IMR-90 (cell line): ENCODE measurements at regions not wholly inside any gene's neighbourhood (a gene's known extent, or its start where the extent isn't known, plus 50 kb on each side); places are given as distances from the start of the nearest gene placed in this dataset.

Experiments
- ATAC-seq: fragments of 200-7000 bp; cut with Tn5 transposase; 2 replicates; pipeline ENCODE4 v1.9.1; 2020; ENCODE audit warnings: low read depth, mild to moderate bottlenecking, moderate library complexity
- BruUV-seq: library from RNA; stranded (reverse); fragments of 400-500 nt; replicated peaks from 2 replicates; lab custom pipeline; 2021; lab: Mats Ljungman, UMichigan
- CTCF ChIA-PET: fragments of 300-600 bp; formaldehyde crosslinking; extraction: SDS; loops from one replicate; lab custom pipeline; 2021; ENCODE audit warnings: antibody characterized with exemption; lab: Yijun Ruan, JAX
- POLR2A ChIA-PET: fragments of 300-600 bp; sonication (Branson Sonifier 250); formaldehyde crosslinking; loops from one replicate; lab custom pipeline; 2022; ENCODE audit warnings: antibody characterized with exemption; ENCODE audit not compliant: unreplicated experiment; lab: Charles Lee
- DNase-seq: peaks from one replicate; pipeline ENCODE4 v3.0.0; 2013
- H2AFZ ChIP-seq: replicated peaks from 2 replicates; pipeline ENCODE3; 2013; ENCODE audit warnings: low read length, mild to moderate bottlenecking; ENCODE audit not compliant: poor library complexity
- H2AK5ac ChIP-seq: 2 replicates; pipeline ENCODE4 v1.6.1; 2013; ENCODE audit warnings: low read depth, low read length, inconsistent platforms
- H2AK9ac ChIP-seq: replicated peaks from 2 replicates; pipeline ENCODE3; 2013; ENCODE audit warnings: mild to moderate bottlenecking, low read depth, low read length, moderate library complexity; ENCODE audit not compliant: poor library complexity
- H2BK120ac ChIP-seq: 2 replicates; pipeline ENCODE4 v1.6.1; 2013; ENCODE audit warnings: low read depth, low read length, inconsistent platforms
- H2BK15ac ChIP-seq: 3 replicates; pipeline ENCODE4 v1.6.1; 2013; ENCODE audit warnings: low read depth, low read length, inconsistent platforms
- H2BK20ac ChIP-seq: 2 replicates; pipeline ENCODE4 v1.6.1; 2013; ENCODE audit warnings: low read depth, mild to moderate bottlenecking, inconsistent platforms, low read length, moderate library complexity
- H2BK5ac ChIP-seq: 2 replicates; pipeline ENCODE4 v1.6.1; 2013; ENCODE audit warnings: mild to moderate bottlenecking, low read depth, low read length, inconsistent platforms; ENCODE audit not compliant: poor library complexity, severe bottlenecking
- H3K14ac ChIP-seq: replicated peaks from 2 replicates; pipeline ENCODE4 v1.6.1; 2013; ENCODE audit warnings: low read depth, low read length, inconsistent platforms
- H3K18ac ChIP-seq: 2 replicates; pipeline ENCODE4 v1.6.1; 2013; ENCODE audit warnings: low read depth, low read length, control low read depth
- H3K23ac ChIP-seq: 2 replicates; pipeline ENCODE4 v1.6.1; 2013; ENCODE audit warnings: low read depth, low read length, inconsistent platforms
- H3K27ac ChIP-seq: 2 replicates; pipeline ENCODE4 v1.5.1; 2013; ENCODE audit warnings: mild to moderate bottlenecking, control low read depth, low read length; ENCODE audit not compliant: insufficient read depth
- H3K27me3 ChIP-seq: 2 replicates; pipeline ENCODE4 v1.6.1; 2013; ENCODE audit warnings: low read length; ENCODE audit not compliant: control insufficient read depth, insufficient read depth
- H3K36me3 ChIP-seq: 2 replicates; pipeline ENCODE4 v1.6.1; 2013; ENCODE audit warnings: low read length, mixed read lengths; ENCODE audit not compliant: control insufficient read depth, insufficient read depth
- H3K4ac ChIP-seq: 2 replicates; pipeline ENCODE4 v1.6.1; 2013; ENCODE audit warnings: low read depth, low read length, inconsistent platforms
- H3K4me1 ChIP-seq: 2 replicates; pipeline ENCODE4 v1.6.1; 2013; ENCODE audit warnings: low read length, mixed read lengths; ENCODE audit not compliant: control insufficient read depth, insufficient read depth
- H3K4me2 ChIP-seq: 2 replicates; pipeline ENCODE4 v1.6.1; 2013; ENCODE audit warnings: low read depth, mild to moderate bottlenecking, control low read depth, low read length, moderate library complexity
- H3K4me3 ChIP-seq: 2 replicates; pipeline ENCODE4 v1.5.1; 2013; ENCODE audit warnings: low read depth, mild to moderate bottlenecking, control low read depth, low read length, moderate library complexity; ENCODE audit not compliant: insufficient read depth
- H3K56ac ChIP-seq: 2 replicates; pipeline ENCODE4 v1.6.1; 2013; ENCODE audit warnings: low read length, inconsistent platforms; ENCODE audit not compliant: insufficient read depth; ENCODE audit errors: extremely low read depth
- H3K79me1 ChIP-seq, 2 experiments: 2 replicates each; pipeline ENCODE4 v1.6.1; 2013; ENCODE audit warnings: low read length in 2 of 2, inconsistent platforms in 1 of 2, low read depth in 1 of 2
- H3K9ac ChIP-seq: 2 replicates; pipeline ENCODE4 v1.6.1; 2013; ENCODE audit warnings: low read depth, low read length, control low read depth
- H3K9me1 ChIP-seq: 2 replicates; pipeline ENCODE4 v1.6.1; 2013; ENCODE audit warnings: low read length, inconsistent platforms; ENCODE audit not compliant: insufficient read depth
- H3K9me3 ChIP-seq: 2 replicates; pipeline ENCODE4 v1.6.1; 2013; ENCODE audit warnings: low read length; ENCODE audit not compliant: control insufficient read depth, insufficient read depth
- H4K20me1 ChIP-seq: 2 replicates; pipeline ENCODE4 v1.6.1; 2013; ENCODE audit warnings: low read length, inconsistent platforms; ENCODE audit not compliant: insufficient read depth
- H4K5ac ChIP-seq: 2 replicates; pipeline ENCODE4 v1.6.1; 2013; ENCODE audit warnings: mild to moderate bottlenecking, low read depth, low read length, control low read depth
- H4K8ac ChIP-seq, 2 experiments: 2 replicates each; pipeline ENCODE4 v1.6.1; 2013; ENCODE audit warnings: low read depth in 2 of 2, low read length in 2 of 2, control low read depth in 1 of 2, inconsistent platforms in 1 of 2
- H4K91ac ChIP-seq: 2 replicates; pipeline ENCODE4 v1.6.1; 2013; ENCODE audit warnings: low read depth, low read length, inconsistent platforms; ENCODE audit not compliant: insufficient read depth
- CEBPB ChIP-seq: IDR thresholded peaks from 2 replicates; pipeline ENCODE4 v1.6.1; 2012; ENCODE audit warnings: low read depth, low read length, improper control_type of control experiment
- CHD1 ChIP-seq: IDR thresholded peaks from 2 replicates; pipeline ENCODE4 v1.6.1; 2012; ENCODE audit warnings: low read depth, low read length, improper control_type of control experiment
- FOS ChIP-seq: fragments of 150-350 bp; IDR thresholded peaks from 2 replicates; pipeline ENCODE4 v1.6.1; 2016; ENCODE audit warnings: low read depth, low read length
- MAFK ChIP-seq: IDR thresholded peaks from 2 replicates; pipeline ENCODE4 v1.6.1; 2012; ENCODE audit warnings: low read depth, low read length, improper control_type of control experiment
- MAZ ChIP-seq: IDR thresholded peaks from 2 replicates; pipeline ENCODE4 v1.6.1; 2012; ENCODE audit warnings: low read depth, mild to moderate bottlenecking, low read length, improper control_type of control experiment, moderate library complexity, borderline replicate concordance
- NFE2L2 ChIP-seq: fragments of 150-350 bp; IDR thresholded peaks from 2 replicates; pipeline ENCODE4 v1.6.1; 2016; ENCODE audit warnings: low read depth, mild to moderate bottlenecking, low read length
- POLR2A ChIP-seq: IDR thresholded peaks from 2 replicates; pipeline ENCODE4 v1.6.1; 2012; ENCODE audit warnings: mild to moderate bottlenecking, low read depth, low read length
- RAD21 ChIP-seq: IDR thresholded peaks from 2 replicates; pipeline ENCODE4 v1.6.1; 2012; ENCODE audit warnings: low read length, improper control_type of control experiment
- RCOR1 ChIP-seq: IDR thresholded peaks from 2 replicates; pipeline ENCODE4 v1.6.1; 2012; ENCODE audit warnings: mild to moderate bottlenecking, low read length, improper control_type of control experiment; ENCODE audit not compliant: insufficient replicate concordance
- RFX5 ChIP-seq: IDR thresholded peaks from 2 replicates; pipeline ENCODE4 v1.8.0; 2012; ENCODE audit warnings: low read depth, mild to moderate bottlenecking, low read length, moderate library complexity
- SMC3 ChIP-seq: fragments of 150-350 bp; IDR thresholded peaks from 2 replicates; pipeline ENCODE4 v1.6.1; 2016; ENCODE audit warnings: low read depth, mild to moderate bottlenecking, antibody characterized with exemption, low read length, moderate library complexity
- WGBS, 2 experiments: methylation state at CpG; one replicate each; pipeline versions ENCODE4 v1.1.5 to v1.1.7; 2013; ENCODE audit warnings: missing lambda C conversion rate in 2 of 2; ENCODE audit not compliant: insufficient read length in 1 of 2; ENCODE audit errors: extremely low coverage in 2 of 2; 5-methylcytosine and 5-hydroxymethylcytosine counted together
- dilution Hi-C: fragments of 300-500 bp; cut with HindIII; formaldehyde crosslinking; loops from one replicate; pipeline ENCODE4 v1.14.3; 2018; ENCODE audit warnings: low sequenced_read_pairs; ENCODE audit not compliant: unreplicated experiment
- in situ Hi-C: fragments of 300-500 bp; cut with MboI; formaldehyde crosslinking; loops from 3 replicates; pipeline ENCODE4 v1.14.3; 2019; ENCODE audit warnings: low sequenced_read_pairs, inconsistent platforms, mixed read lengths
- intact Hi-C: fragments of 100-400 bp; cut with micrococcal nuclease; formaldehyde crosslinking; loops from 2 replicates; pipeline ENCODE4 v1.10.0; 2022
- TF ChIP-seq, protein P1 (sequence below): fragments of 150-350 bp; IDR thresholded peaks from 2 replicates; pipeline ENCODE4 v1.6.1; 2016; ENCODE audit warnings: low read depth, mild to moderate bottlenecking, low read length, moderate library complexity, borderline replicate concordance
- TF ChIP-seq, protein P2 (sequence below): conservative IDR thresholded peaks from 2 replicates; pipeline ENCODE4 v1.5.1; 2012; ENCODE audit warnings: mild to moderate bottlenecking, low read depth, low read length, improper control_type of control experiment
- TF ChIP-seq, protein P3 (sequence below): fragments of 150-350 bp; IDR thresholded peaks from 2 replicates; pipeline ENCODE4 v1.6.1; 2017; ENCODE audit warnings: mild to moderate bottlenecking, antibody characterized with exemption, low read length, low read depth

DNA sequence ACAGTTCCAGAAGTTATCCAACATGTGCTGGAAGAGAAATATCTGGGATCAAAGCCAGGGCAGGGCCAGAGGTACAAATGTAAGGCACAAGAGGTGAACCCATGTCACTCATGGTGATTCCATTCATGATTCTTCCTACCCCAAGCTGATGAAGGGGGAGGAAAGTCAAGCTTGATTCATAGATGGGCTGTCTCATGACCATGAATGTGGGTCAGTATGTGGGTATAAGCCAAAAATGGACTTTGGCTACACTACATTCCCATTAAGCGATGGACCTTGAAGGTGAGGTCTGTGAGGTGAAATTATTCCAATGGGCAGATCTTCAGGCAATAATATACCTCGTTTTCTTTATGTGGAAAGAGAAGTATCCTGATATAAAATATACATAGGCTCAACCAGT lies 217.1 kb downstream of the BTG1 start:
- H3K4me2 ChIP-seq, result no peak overlapping the region
- peak overlapping the region; percentile 46 for H3K18ac ChIP-seq
- H4K8ac ChIP-seq, result no peak overlapping the region
- peak overlapping the region; percentile 66 for H3K14ac ChIP-seq
- H3K4ac ChIP-seq, result peak overlapping the region; percentile 62
- no peak overlapping the region for H3K27ac ChIP-seq
- no peaks in the 10 kb centered on the region for H4K20me1 ChIP-seq
- H3K36me3 ChIP-seq, result no peaks in the 10 kb centered on the region
- CTCF ChIA-PET, result no interaction called here
- H2BK15ac ChIP-seq, result peak overlapping the region; percentile 96
- POLR2A ChIA-PET, result no interaction called here
- no peak overlapping the region for H2AFZ ChIP-seq
- no CpG with 5 or more reads among the region's 2 CpGs for WGBS, 2 experiments
- H3K27me3 ChIP-seq, result no peaks in the 10 kb centered on the region
- no peak overlapping the region for H3K9ac ChIP-seq
- BruUV-seq, result no TSS peak
- no peaks in the 10 kb centered on the region for H3K9me3 ChIP-seq
- 0 out of 2 replicates have a peak overlapping the region, but pooled peaks have one; percentile 1 for H3K56ac ChIP-seq
- no peak overlapping the region for H3K4me3 ChIP-seq
- dilution Hi-C loops, result no loop called here
- in situ Hi-C loops, result no loop called here
- peak overlapping the region; percentile 80 for H2BK20ac ChIP-seq
- intact Hi-C loops, result no loop called here
- peak overlapping the region; percentile 38; the same call in 1 of the 2 replicates for H4K5ac ChIP-seq
- peak overlapping the region; percentile 32; the same call in 1 of the 2 replicates for H4K91ac ChIP-seq
- ATAC-seq (no peak), DNase-seq (no peak)
- no peaks in the 10 kb centered on the region for H3K9me1 ChIP-seq
- H2AK9ac ChIP-seq, result no peak overlapping the region
- peak overlapping the region; percentile 6 for H2BK5ac ChIP-seq
- TF ChIP-seq NFE2L2 (no peak), POLR2A (no peak), CEBPB (no peak), SMC3 (no peak), RCOR1 (no peak), RAD21 (no peak), MAZ (no peak), MAFK (no peak), CHD1 (no peak), RFX5 (no peak), FOS (no peak)
- TF ChIP-seq, protein P1, sequence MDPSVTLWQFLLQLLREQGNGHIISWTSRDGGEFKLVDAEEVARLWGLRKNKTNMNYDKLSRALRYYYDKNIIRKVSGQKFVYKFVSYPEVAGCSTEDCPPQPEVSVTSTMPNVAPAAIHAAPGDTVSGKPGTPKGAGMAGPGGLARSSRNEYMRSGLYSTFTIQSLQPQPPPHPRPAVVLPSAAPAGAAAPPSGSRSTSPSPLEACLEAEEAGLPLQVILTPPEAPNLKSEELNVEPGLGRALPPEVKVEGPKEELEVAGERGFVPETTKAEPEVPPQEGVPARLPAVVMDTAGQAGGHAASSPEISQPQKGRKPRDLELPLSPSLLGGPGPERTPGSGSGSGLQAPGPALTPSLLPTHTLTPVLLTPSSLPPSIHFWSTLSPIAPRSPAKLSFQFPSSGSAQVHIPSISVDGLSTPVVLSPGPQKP, result no peak
- TF ChIP-seq, protein P2, sequence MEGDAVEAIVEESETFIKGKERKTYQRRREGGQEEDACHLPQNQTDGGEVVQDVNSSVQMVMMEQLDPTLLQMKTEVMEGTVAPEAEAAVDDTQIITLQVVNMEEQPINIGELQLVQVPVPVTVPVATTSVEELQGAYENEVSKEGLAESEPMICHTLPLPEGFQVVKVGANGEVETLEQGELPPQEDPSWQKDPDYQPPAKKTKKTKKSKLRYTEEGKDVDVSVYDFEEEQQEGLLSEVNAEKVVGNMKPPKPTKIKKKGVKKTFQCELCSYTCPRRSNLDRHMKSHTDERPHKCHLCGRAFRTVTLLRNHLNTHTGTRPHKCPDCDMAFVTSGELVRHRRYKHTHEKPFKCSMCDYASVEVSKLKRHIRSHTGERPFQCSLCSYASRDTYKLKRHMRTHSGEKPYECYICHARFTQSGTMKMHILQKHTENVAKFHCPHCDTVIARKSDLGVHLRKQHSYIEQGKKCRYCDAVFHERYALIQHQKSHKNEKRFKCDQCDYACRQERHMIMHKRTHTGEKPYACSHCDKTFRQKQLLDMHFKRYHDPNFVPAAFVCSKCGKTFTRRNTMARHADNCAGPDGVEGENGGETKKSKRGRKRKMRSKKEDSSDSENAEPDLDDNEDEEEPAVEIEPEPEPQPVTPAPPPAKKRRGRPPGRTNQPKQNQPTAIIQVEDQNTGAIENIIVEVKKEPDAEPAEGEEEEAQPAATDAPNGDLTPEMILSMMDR, result no peak
- TF ChIP-seq, protein P3, sequence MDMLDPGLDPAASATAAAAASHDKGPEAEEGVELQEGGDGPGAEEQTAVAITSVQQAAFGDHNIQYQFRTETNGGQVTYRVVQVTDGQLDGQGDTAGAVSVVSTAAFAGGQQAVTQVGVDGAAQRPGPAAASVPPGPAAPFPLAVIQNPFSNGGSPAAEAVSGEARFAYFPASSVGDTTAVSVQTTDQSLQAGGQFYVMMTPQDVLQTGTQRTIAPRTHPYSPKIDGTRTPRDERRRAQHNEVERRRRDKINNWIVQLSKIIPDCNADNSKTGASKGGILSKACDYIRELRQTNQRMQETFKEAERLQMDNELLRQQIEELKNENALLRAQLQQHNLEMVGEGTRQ, result no peak
- no peaks in the 10 kb centered on the region for H3K79me1 ChIP-seq
- no peak overlapping the region for H3K23ac ChIP-seq
- 0 out of 2 replicates have a peak, but pooled peaks cover 2% of the 10 kb centered on the region for H3K4me1 ChIP-seq
- H2AK5ac ChIP-seq, result peak overlapping the region; percentile 92
- H2BK120ac ChIP-seq, result peak overlapping the region; percentile 66
